ENCODE measurements at regions not wholly inside any gene's neighbourhood (a gene's known extent, or its start where the extent isn't known, plus 50 kb on each side); places are given as distances from the start of the nearest gene placed in this dataset.

- no peak for DNase-seq
These were observed 559.2 kb downstream of the RNF144A start for GRCh38 chr2:7476371-7476770.

GRCh38 chr2:7479603-7480002 is 562.4 kb downstream of the RNF144A start:
- DNase-seq, result no peak

GRCh38 chr2:7480431-7480830 is 563.2 kb downstream of the RNF144A start:
- DNase-seq, result no peak

GRCh38 chr2:7490672-7491071 is 573.5 kb downstream of the RNF144A start:
- no peak for DNase-seq

GRCh38 chr2:7492719-7493118 is 575.5 kb downstream of the RNF144A start:
- DNase-seq, result no peak

DNA sequence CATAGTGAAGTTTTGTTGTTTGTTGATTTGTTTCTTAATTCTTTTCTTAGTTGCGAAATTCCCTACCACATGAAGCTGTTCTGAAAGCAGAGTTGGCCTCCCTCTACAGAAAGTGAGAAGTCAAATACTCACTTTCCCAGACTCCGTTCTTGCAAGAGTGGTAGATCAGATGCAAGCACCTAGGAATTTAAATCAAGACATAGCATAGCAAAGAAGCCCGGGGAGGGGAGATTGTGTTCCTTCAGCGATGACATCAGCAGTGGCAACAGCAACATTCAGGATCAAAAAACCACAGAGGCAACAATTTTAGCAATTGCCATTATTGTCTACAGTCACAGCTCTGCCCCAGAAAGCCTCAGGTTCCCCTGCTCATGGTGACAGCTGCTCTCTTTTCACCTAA is 580.0 kb downstream of the RNF144A start:
- DNase-seq, result no peak

GRCh38 chr2:7499018-7499417 is 581.8 kb downstream of the RNF144A start:
- no peak for DNase-seq

DNA sequence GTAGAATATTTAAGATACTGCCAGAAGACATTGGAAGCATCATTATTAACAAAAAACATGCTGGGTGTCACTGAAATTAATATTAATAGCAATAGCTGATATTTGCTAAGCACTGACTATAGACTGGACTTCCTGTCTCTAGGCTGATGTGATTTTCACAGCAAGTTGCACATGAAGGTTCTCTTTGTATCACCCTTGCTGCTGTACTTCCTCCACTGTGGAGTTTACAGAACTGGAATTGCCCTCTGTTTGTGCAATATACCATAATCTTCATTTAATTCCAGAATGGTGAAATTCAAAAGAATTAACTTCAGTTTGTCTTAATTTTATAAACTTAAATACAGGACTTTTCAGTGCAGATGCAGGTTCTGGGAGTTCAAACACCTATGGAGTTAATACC is 585.1 kb downstream of the RNF144A start:
- no peak for DNase-seq

DNA sequence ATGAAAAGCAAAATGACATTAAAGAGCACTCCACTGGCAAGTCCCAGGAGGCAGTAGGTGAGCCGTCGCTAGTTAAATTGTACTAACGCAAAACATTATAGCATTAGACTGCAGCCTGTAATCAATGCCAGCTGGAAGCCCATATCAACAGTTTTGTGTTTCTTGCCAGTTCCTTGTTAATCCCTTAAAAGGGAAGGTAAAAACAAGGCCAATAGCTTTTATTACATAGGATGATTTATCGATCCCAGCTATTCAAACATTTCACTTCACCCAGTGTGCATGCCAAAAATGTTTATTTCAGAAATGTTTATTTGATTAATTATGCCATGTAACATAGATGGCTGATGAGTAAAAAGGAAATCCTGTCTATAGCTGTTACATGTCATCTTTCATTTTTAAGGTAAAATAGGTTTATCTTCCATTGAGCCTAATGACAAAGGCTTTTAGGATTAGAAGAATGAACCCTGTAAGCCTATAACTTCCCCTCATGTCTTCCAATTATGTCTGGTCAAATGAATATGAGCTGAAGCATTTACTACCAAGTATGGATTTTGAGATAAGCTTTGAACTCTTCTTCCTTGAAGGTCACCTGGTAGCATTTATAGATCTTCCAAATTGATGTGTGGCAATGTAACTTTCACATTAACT is 591.2 kb downstream of the RNF144A start:
- DNase-seq, result peak; percentile 88

DNA sequence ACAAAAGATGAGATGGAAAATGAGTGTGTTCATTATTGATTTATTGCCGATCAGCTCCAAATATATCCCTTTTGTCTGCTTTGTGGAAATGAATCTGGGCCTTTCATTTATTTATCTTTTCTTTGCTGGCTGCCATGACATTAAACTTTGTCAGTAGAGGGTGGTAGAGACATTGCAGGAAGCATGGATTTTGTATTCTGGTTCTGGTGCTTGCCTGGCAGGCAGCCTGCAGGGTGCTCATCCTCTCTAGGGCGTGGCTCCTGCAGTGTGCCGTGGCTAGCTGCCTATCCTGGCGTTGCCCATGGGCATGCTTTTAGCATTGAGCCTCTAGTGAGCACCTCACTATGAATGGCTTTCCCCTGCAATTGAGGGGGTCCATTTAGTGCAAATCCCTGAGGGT is 593.1 kb downstream of the RNF144A start:
- no peak for DNase-seq

DNA sequence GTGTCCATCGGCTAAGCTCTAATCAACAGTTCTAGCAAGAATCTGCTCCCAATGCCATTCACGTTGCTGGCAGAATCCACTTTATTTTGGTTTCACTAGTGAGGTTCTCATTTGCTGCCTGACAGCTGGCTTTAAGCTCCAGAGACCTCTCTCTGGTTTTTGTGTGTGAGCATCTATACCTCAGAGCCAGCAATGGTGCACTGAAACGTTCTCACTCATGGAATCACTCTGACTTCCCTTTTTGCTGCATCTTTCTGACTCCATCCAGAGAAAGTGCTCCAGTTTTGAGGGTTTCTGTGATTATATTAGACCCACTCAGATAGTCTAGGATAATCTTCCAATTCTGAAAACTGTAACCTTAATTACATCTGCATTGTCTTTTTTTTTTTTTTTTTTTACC is 596.6 kb downstream of the RNF144A start:
- DNase-seq, result no peak

- no peak for DNase-seq
These were observed 598.1 kb downstream of the RNF144A start for GRCh38 chr2:7515327-7515726.

- no peak for DNase-seq
These were observed 599.4 kb downstream of the RNF144A start for GRCh38 chr2:7516484-7517063.

DNA sequence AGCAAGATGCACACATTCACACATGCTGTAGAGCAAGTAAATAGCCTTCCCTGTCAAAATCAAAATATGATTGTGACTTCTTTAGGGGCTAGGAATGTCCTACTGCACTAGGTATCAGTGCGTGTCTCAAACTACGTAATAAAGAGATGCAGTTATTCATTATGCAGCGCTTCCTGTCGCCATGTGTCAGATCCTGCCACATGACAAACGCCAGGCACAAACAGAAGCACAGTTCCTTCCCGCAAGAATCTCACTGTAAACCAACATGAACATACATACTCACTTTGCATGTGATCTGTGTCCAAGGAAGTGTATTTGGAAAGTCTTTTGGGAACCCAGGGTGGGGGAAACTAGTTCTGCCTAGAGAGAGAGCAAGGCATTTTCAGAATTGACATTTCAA is 599.9 kb downstream of the RNF144A start:
- no peak for DNase-seq

DNA sequence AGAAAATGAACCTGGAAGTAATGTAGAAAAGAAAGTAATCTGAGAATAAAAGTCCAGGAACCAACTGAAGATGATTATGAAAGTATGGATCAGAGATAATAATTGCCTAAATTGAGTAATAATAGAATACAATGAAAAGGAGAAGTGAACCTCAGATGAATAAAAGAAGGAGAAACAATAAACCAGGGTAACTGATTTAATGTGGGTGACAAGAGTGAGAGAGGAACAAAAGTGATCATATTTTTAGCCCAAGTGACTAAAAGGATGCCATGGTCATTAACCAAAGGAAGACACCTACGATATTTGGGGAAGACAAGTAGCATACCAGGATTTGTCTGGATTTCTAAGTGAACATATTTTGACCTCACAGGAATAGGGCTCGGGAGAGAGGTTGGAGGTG is 600.6 kb downstream of the RNF144A start:
- no peak for DNase-seq

GRCh38 chr2:7523481-7524120 is 606.4 kb downstream of the RNF144A start:
- no peak for DNase-seq

DNA sequence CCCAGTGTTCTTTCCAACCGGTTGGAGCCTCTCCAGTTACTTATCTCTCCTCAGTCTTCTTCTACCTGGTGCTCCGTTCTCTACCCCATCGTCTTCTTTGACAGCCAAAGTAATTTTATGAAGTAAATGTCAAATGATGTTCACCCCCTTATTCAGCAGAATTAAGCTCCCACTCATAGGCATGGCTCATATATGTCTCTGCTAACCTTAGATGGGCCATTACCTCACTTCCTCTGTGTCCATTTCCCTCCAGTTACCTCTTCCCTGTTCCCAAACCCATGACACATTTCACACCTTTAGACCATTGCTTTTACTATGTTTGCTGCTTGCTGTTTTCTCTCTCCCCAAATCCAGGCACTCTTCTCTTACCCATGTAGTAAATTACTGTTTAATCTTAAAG is 607.0 kb downstream of the RNF144A start:
- DNase-seq, result no peak

DNA sequence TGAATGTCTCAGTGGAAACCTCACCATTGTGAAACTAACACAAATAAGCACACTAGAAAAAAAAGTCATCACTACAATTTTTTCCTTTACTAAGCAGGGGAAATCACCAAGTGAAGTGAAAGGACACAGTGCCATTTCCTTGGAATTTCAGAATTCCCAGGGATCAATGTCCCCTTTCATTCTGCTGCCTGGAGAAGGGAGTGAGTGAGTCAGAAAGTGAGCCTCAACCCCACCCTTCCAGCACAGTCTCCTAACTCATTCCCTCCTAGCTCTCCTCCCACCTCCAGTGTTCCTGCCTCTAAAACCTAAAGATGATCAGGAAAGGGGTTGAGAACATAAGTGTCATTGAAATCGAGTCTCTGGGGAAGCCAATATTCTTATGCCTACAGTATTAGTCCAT is 608.5 kb downstream of the RNF144A start:
- DNase-seq, result no peak

DNA sequence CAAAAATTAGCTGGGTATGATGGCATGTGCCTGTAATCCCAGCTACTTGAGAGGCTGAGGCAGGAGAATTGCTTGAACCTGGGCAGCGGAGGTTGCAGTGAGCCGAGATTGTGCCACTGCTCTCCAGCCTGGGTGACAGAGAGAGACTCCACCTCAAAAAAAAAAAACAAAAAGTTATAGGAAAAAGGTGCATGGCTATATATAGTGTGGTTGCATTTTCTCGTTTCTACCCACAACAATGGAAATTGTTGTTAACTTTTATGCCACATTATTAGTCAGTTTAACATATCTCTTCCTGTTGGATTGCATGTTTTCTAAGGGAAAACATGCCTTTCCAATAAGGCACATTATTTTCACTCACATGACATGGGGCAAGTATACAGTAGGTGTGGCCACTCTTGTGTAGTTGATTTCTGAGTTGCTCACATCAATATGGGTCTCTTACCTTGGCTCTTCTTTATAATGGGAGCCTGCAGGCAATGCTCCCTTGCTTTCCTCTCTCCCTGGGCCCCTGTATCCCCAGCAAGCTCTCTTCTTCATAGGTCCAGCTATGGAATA is 610.0 kb downstream of the RNF144A start:
- no peak for DNase-seq

GRCh38 chr2:7530001-7530400 is 612.8 kb downstream of the RNF144A start:
- no peak for DNase-seq

DNA sequence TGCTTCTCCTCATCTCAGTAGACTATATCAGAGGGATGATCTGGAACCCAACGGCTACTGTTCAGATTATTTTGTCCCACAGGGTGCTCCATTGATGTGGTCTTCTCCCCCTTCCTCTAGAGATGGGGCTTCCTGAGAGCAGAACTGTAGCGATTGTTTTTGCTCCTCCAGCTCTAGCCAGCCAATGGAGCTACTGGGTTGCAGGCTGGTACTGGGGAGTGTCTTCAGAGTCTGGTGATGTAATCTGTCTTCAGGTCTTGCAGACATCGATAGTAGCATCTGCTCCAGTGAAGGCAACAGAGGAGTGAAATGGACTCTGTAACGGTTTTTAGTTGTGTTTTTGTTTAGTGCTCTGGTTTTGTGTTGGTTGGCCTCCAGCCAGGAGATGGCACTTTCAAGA is 621.9 kb downstream of the RNF144A start:
- DNase-seq, result no peak

GRCh38 chr2:7539760-7540159 is 622.5 kb downstream of the RNF144A start:
- DNase-seq, result no peak

GRCh38 chr2:7552825-7553570 is 635.8 kb downstream of the RNF144A start:
- no peak for DNase-seq

DNA sequence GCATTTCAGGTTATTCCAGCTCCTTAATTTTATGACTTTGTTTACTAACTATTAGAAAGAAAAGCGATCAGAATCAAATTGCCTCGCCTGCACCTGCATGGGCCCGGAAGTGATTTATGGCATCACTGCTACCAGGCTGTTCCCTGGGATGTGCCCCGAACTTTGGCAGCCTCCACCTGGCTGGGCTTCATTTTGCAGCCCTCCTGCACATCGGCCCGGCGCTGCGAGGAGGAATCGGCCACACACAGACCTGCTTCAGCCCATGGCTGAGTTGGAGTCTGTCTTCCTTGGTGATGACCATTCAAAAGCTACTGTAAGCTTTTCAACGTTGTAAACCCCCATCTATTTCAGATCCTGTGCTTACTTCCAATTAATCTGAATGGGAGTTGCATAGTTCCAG is 638.0 kb downstream of the RNF144A start:
- DNase-seq, result no peak

Data from NCI-H2227 treated with DMSO at 0.1 percent for 48 hours (cell line).